SK-N-MC (cell line): ENCODE measurements at regions not wholly inside any gene's neighbourhood (a gene's known extent, or its start where the extent isn't known, plus 50 kb on each side); places are given as distances from the start of the nearest gene placed in this dataset.

Source experiments
- DNase-seq: peaks from one replicate; pipeline ENCODE4 v3.0.0-alpha.2; 2011; ENCODE audit warnings: low read depth, low spot score
- H3K27ac ChIP-seq: fragments of 200-600 bp; sonication (generic); 2 replicates; pipeline ENCODE4 v1.5.1; 2016; ENCODE audit warnings: mixed run types
- H3K36me3 ChIP-seq: fragments of 200-600 bp; sonication (generic); 2 replicates; pipeline ENCODE4 v1.6.1; 2017; ENCODE audit warnings: antibody characterized with exemption, low read length, mixed read lengths; ENCODE audit not compliant: insufficient read depth
- H3K4me3 ChIP-seq: fragments of 200-600 bp; sonication (generic); 2 replicates; pipeline ENCODE4 v1.5.1; 2016
- H3K9ac ChIP-seq: fragments of 200-600 bp; sonication (generic); 2 replicates; pipeline ENCODE4 v1.8.0; 2017; ENCODE audit warnings: mixed run types, mixed read lengths; ENCODE audit not compliant: insufficient read length
- H3K9me3 ChIP-seq: fragments of 200-600 bp; sonication (generic); 2 replicates; pipeline ENCODE4 v1.6.1; 2017; ENCODE audit warnings: low read depth, mild to moderate bottlenecking, antibody characterized with exemption, low read length, moderate library complexity, mixed read lengths
- EZH2 ChIP-seq: fragments of 200-600 bp; sonication (generic); IDR thresholded peaks from one replicate; pipeline ENCODE4 v1.6.1; 2017; ENCODE audit warnings: antibody characterized with exemption
- FOXP2 ChIP-seq: optimal IDR thresholded peaks from 2 replicates; pipeline ENCODE3; 2011; ENCODE audit warnings: mild to moderate bottlenecking, moderate library complexity; ENCODE audit not compliant: insufficient read depth; ENCODE audit errors: extremely low read length, control extremely low read depth
- POLR2AphosphoS5 ChIP-seq: IDR thresholded peaks from 2 replicates; pipeline ENCODE4 v1.6.1; 2012; ENCODE audit warnings: mild to moderate bottlenecking, low read depth, low read length, borderline replicate concordance

GRCh38 chr2:122590524-122590923 is 835.1 kb downstream of the TSN start:
- no peaks in the 10 kb centered on the region for H3K36me3 ChIP-seq
- H3K9ac ChIP-seq, result no peak overlapping the region
- TF ChIP-seq EZH2 (no peak), POLR2AphosphoS5 (no peak), FOXP2 (no peak)
- H3K9me3 ChIP-seq, result no peaks in the 10 kb centered on the region
- DNase-seq, result no peak
- H3K4me3 ChIP-seq, result no peak overlapping the region
- H3K27ac ChIP-seq, result no peak overlapping the region

GRCh38 chr2:122595065-122595464 is 839.6 kb downstream of the TSN start:
- TF ChIP-seq EZH2, result no peak
- Histone ChIP-seq H3K27ac (no peak overlapping the region), H3K36me3 (no peaks in the 10 kb centered on the region), H3K9ac (no peak overlapping the region), H3K9me3 (no peaks in the 10 kb centered on the region), H3K4me3 (no peak overlapping the region)
- DNase-seq, result no peak

- Histone ChIP-seq H3K27ac (no peak overlapping the region), H3K4me3 (no peak overlapping the region), H3K9ac (no peak overlapping the region), H3K9me3 (no peaks in the 10 kb centered on the region), H3K36me3 (no peaks in the 10 kb centered on the region)
- DNase-seq, result no peak
- TF ChIP-seq POLR2AphosphoS5 (no peak), FOXP2 (no peak), EZH2 (no peak)
Measured at GRCh38 chr2:122596598-122596997, 841.1 kb downstream of the TSN start.

DNA sequence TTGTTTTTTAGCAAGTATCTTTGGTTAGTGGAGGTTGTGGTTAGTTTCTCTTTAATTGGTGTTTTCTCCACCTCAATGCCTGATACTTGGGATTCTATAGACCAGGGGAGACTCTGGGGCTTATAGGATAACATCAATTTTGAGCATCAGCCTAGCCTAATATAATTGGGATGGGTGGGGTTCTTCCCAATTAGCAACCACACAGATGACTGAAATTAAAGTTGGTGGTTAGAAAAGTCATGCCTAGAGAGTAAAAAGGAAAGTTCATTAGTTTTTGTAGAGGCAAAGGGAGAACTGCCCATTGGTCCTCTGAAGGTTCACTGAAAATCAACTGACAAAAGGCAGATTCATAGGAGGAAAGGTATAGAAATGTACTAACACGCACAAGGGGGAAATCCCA is 843.3 kb downstream of the TSN start:
- Histone ChIP-seq H3K36me3 (no peaks in the 10 kb centered on the region), H3K27ac (no peak overlapping the region), H3K9me3 (no peaks in the 10 kb centered on the region), H3K4me3 (no peak overlapping the region), H3K9ac (no peak overlapping the region)
- DNase-seq, result no peak
- no peak for TF ChIP-seq EZH2
- no peak for TF ChIP-seq POLR2AphosphoS5
- TF ChIP-seq FOXP2, result no peak

GRCh38 chr2:122610948-122611609 is 855.6 kb downstream of the TSN start:
- Histone ChIP-seq H3K4me3 (no peak overlapping the region), H3K27ac (no peak overlapping the region), H3K9ac (no peak overlapping the region), H3K36me3 (no peaks in the 10 kb centered on the region), H3K9me3 (no peaks in the 10 kb centered on the region)
- no peak for TF ChIP-seq FOXP2
- TF ChIP-seq EZH2, result no peak
- TF ChIP-seq POLR2AphosphoS5, result no peak
- DNase-seq, result no peak

GRCh38 chr2:122622934-122623333 is 867.5 kb downstream of the TSN start:
- Histone ChIP-seq H3K27ac (no peak overlapping the region), H3K36me3 (no peaks in the 10 kb centered on the region), H3K9me3 (0 out of 2 replicates have a peak, but pooled peaks cover 3% of the 10 kb centered on the region), H3K9ac (no peak overlapping the region), H3K4me3 (no peak overlapping the region)
- TF ChIP-seq EZH2 (no peak), POLR2AphosphoS5 (no peak), FOXP2 (no peak)
- no peak for DNase-seq

DNA sequence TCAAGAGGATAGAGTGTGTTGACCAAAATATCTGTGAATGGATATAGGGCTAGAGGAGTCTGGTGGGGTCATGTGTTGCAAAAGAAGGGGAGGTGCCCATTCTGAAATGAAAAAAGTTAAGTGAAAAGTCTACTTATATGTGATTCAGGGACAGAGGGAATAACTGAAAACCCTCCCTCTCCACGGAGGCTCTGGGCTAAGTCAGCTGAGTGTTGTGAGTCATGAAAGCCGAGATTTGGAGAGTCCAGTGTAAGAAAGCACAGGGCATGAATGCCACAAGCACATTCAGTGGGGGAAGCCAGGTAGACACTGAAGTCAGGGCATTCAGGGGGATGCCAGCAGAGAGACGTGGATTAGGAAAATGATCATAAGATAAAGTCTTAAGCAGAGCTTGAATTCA is 871.9 kb downstream of the TSN start:
- no peak overlapping the region for H3K27ac ChIP-seq
- no peak for TF ChIP-seq POLR2AphosphoS5
- no peak for TF ChIP-seq FOXP2
- TF ChIP-seq EZH2, result no peak
- no peaks in the 10 kb centered on the region for H3K36me3 ChIP-seq
- no peak for DNase-seq
- no peak overlapping the region for H3K9ac ChIP-seq
- no peak overlapping the region for H3K4me3 ChIP-seq
- no peaks in the 10 kb centered on the region for H3K9me3 ChIP-seq

DNA sequence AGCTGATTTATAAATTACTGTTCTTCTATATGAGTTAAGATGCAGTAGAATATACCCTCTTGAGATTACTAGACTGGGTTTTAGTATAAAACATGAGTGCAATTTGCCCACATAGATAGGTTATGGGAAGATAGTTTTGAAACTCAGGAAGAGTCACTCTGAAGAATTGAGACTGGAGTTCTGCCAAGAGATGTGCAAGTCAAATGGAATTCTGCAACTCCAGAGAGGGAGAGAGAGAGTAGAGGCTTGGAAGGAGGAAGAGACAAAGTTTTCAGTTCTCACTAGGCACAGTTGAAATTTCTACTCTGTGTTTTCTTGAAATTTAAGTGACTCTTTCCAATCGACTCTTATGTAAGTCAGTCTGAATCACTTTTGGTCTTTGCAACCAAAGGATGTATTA is 878.8 kb downstream of the TSN start:
- Histone ChIP-seq H3K4me3 (no peak overlapping the region), H3K9me3 (no peaks in the 10 kb centered on the region), H3K9ac (no peak overlapping the region), H3K36me3 (no peaks in the 10 kb centered on the region), H3K27ac (no peak overlapping the region)
- no peak for DNase-seq
- TF ChIP-seq EZH2 (no peak), POLR2AphosphoS5 (no peak), FOXP2 (no peak)

DNA sequence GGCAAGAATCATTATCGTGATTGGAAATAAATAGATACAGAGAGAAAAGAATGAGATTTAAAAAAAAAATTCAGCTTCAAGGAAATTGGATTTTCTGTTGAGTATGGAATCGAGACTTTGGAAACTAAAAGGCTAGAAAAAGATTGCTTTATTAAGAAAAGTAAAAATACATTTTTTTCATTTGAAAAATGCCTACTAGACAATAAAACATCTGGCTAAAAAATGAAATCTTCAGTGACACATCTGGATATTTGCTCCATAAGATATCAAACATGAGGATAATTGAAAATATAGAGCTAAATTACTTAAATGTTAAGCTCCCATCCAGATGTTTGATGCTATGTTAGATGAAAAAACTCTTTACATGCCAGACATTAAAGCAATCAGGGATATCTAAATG is 879.5 kb downstream of the TSN start:
- no peak for TF ChIP-seq EZH2
- TF ChIP-seq FOXP2, result no peak
- no peak for TF ChIP-seq POLR2AphosphoS5
- H3K4me3 ChIP-seq, result no peak overlapping the region
- no peak for DNase-seq
- no peak overlapping the region for H3K9ac ChIP-seq
- H3K36me3 ChIP-seq, result no peaks in the 10 kb centered on the region
- no peaks in the 10 kb centered on the region for H3K9me3 ChIP-seq
- H3K27ac ChIP-seq, result no peak overlapping the region
